ENCODE measurements at regions not wholly inside any gene's neighbourhood (a gene's known extent, or its start where the extent isn't known, plus 50 kb on each side); places are given as distances from the start of the nearest gene placed in this dataset.

DNA sequence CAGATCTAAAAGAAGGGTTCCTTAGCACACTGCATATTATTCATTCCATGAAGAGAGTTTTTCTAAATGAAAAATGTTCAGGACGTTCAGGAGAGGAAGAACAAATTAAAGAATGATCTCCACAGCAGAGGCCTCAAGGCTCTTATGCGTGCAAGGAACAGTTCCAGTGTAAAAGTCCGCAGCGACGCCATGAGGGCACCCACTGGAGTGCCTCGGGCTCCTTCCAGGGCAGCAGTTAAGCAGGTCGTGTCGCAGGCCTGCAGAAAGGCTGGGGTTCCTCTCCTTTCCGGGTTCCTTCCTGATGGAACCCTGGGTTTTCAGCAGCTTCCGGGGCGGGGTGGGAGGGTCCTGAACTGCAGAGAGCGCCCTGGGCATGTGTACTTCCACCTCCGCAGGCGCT is 87.1 kb upstream of the SELENOP start:
- no peaks in the 10 kb centered on the region for H3K27me3 ChIP-seq (ENCODE audit: insufficient read depth, low read depth)
- no peaks in the 10 kb centered on the region for H3K36me3 ChIP-seq (ENCODE audit: insufficient read depth)
- no peaks in the 10 kb centered on the region for H3K4me1 ChIP-seq (ENCODE audit: low read depth, poor library complexity, severe bottlenecking)
- H3K79me2 ChIP-seq (ENCODE audit: insufficient read depth, low read depth): no peaks in the 10 kb centered on the region
- TF ChIP-seq, protein P1, sequence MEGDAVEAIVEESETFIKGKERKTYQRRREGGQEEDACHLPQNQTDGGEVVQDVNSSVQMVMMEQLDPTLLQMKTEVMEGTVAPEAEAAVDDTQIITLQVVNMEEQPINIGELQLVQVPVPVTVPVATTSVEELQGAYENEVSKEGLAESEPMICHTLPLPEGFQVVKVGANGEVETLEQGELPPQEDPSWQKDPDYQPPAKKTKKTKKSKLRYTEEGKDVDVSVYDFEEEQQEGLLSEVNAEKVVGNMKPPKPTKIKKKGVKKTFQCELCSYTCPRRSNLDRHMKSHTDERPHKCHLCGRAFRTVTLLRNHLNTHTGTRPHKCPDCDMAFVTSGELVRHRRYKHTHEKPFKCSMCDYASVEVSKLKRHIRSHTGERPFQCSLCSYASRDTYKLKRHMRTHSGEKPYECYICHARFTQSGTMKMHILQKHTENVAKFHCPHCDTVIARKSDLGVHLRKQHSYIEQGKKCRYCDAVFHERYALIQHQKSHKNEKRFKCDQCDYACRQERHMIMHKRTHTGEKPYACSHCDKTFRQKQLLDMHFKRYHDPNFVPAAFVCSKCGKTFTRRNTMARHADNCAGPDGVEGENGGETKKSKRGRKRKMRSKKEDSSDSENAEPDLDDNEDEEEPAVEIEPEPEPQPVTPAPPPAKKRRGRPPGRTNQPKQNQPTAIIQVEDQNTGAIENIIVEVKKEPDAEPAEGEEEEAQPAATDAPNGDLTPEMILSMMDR (conservative IDR thresholded peaks at IDR 0.05; ENCODE audit: low read depth, low read length): no peak
- H3K4me3 ChIP-seq (IDR thresholded peaks at IDR 0.05; ENCODE audit: insufficient read depth, low read depth, low read length): no peak overlapping the region
- H4K20me1 ChIP-seq (ENCODE audit: insufficient read depth): no peaks in the 10 kb centered on the region
- no peak overlapping the region for H3K9ac ChIP-seq
- no peak overlapping the region for H3K27ac ChIP-seq
- no peak overlapping the region for H3K4me2 ChIP-seq
- H2AFZ ChIP-seq (ENCODE audit: low read depth): no peak overlapping the region

DNA sequence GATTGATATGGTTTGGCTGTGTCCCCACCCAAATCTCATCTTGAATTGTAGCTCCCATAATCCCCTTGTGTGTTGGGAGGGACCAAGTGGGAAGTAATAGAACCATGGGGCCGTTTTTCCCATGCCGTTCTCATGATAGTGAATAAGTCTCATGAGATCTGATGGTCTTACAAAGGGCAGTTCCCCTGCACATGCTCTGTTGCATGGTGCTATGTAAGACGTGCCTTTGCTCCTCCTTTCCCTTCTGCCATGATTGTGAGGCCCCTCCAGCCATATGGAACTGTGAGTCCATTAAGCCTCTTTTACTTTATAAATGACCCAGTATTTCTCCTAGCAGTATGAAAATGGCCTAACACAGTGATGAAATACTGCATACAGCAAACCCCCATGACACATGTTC is 84.8 kb upstream of the SELENOP start:
- Histone ChIP-seq H3K79me2 (ENCODE audit: insufficient read depth, low read depth) (no peaks in the 10 kb centered on the region), H3K4me1 (ENCODE audit: low read depth, poor library complexity, severe bottlenecking) (no peaks in the 10 kb centered on the region), H2AFZ (ENCODE audit: low read depth) (no peak overlapping the region), H3K4me2 (no peak overlapping the region), H3K27me3 (ENCODE audit: insufficient read depth, low read depth) (no peaks in the 10 kb centered on the region), H4K20me1 (ENCODE audit: insufficient read depth) (no peaks in the 10 kb centered on the region), H3K36me3 (ENCODE audit: insufficient read depth) (no peaks in the 10 kb centered on the region), H3K9ac (no peak overlapping the region), H3K27ac (no peak overlapping the region), H3K4me3 (IDR thresholded peaks at IDR 0.05; ENCODE audit: insufficient read depth, low read depth, low read length) (no peak overlapping the region)
- TF ChIP-seq, protein P1 (conservative IDR thresholded peaks at IDR 0.05; ENCODE audit: low read depth, low read length): no peak

DNA sequence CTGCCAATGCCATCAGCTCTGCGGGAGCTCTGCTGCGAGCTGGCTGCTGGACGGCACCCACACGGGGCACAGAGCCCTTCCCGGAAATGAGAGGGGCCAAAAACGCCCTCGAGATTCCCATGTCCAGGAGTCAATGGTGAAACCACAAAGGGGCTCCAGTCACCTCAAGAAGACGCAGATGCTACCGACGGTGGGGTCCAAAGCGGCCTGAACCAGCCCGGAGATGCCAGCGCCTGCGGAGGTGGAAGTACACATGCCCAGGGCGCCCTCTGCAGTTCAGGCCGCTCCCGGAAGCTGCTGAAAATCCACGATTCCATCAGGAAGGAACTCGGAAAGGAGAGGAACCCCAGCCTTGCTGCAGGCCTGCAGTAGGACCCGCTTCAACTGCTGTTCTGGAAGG is 82.4 kb upstream of the SELENOP start:
- Histone ChIP-seq H3K27me3 (ENCODE audit: insufficient read depth, low read depth) (no peaks in the 10 kb centered on the region), H2AFZ (ENCODE audit: low read depth) (no peak overlapping the region), H4K20me1 (ENCODE audit: insufficient read depth) (no peaks in the 10 kb centered on the region), H3K4me3 (IDR thresholded peaks at IDR 0.05; ENCODE audit: insufficient read depth, low read depth, low read length) (no peak overlapping the region), H3K9ac (no peak overlapping the region), H3K4me1 (ENCODE audit: low read depth, poor library complexity, severe bottlenecking) (no peaks in the 10 kb centered on the region), H3K27ac (no peak overlapping the region), H3K4me2 (no peak overlapping the region), H3K79me2 (ENCODE audit: insufficient read depth, low read depth) (no peaks in the 10 kb centered on the region), H3K36me3 (ENCODE audit: insufficient read depth) (no peaks in the 10 kb centered on the region)
- TF ChIP-seq, protein P1 (conservative IDR thresholded peaks at IDR 0.05; ENCODE audit: low read depth, low read length): no peak

DNA sequence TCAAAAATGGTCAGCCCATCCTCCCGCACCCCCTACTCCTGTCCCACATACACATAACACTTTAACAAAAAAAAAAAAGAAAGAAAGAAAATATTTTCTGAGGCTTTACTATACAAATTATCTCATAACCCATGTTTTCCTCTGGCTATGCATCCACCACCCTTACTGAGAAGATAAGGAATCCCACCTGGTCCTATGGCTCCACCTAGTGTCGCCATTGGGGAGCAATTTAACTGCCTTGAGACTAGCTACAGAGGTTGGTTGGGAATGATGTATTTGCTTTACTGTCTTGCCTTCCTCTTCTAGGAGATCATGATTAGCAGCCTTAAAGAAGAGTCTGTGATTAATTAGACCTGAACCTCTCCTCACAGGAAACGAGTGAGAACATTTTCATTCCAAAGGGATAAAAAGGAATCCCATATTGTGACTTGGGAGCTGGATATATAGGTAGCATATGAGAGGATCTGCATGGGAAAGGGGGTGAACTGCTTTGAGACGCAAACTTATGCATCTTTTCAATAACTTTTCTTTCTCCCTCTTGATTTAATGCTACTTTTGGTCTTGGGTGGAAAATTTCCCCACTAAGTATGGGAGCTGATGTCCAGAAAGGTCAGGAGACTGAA is 77.7 kb upstream of the SELENOP start:
- Histone ChIP-seq H3K36me3 (ENCODE audit: insufficient read depth) (no peaks in the 10 kb centered on the region), H3K27ac (no peak overlapping the region), H3K79me2 (ENCODE audit: insufficient read depth, low read depth) (no peaks in the 10 kb centered on the region), H2AFZ (ENCODE audit: low read depth) (no peak overlapping the region), H3K4me2 (no peak overlapping the region), H3K9ac (no peak overlapping the region), H3K27me3 (ENCODE audit: insufficient read depth, low read depth) (no peaks in the 10 kb centered on the region), H3K4me1 (ENCODE audit: low read depth, poor library complexity, severe bottlenecking) (no peaks in the 10 kb centered on the region), H3K4me3 (IDR thresholded peaks at IDR 0.05; ENCODE audit: insufficient read depth, low read depth, low read length) (no peak overlapping the region), H4K20me1 (ENCODE audit: insufficient read depth) (no peaks in the 10 kb centered on the region)
- TF ChIP-seq, protein P1 (conservative IDR thresholded peaks at IDR 0.05; ENCODE audit: low read depth, low read length): peak; percentile 89
